Hepatocyte (in vitro differentiated cells): ENCODE measurements at regions not wholly inside any gene's neighbourhood (a gene's known extent, or its start where the extent isn't known, plus 50 kb on each side); places are given as distances from the start of the nearest gene placed in this dataset.

Experiments used
- CTCF ChIP-seq: fragments of 200-600 bp; sonication (generic); IDR thresholded peaks from 2 replicates; pipeline ENCODE4 v1.5.1; 2016; ENCODE audit warnings: antibody characterized with exemption, mild to moderate bottlenecking; ENCODE audit not compliant: poor library complexity
- EZH2 ChIP-seq: fragments of 200-600 bp; sonication (generic); IDR thresholded peaks from 2 replicates; pipeline ENCODE4 v1.6.1; 2016; ENCODE audit warnings: antibody characterized with exemption, mild to moderate bottlenecking, borderline replicate concordance
- EZH2phosphoT487 ChIP-seq: fragments of 200-600 bp; sonication (generic); IDR thresholded peaks from one replicate; pipeline ENCODE4 v1.6.1; 2018; ENCODE audit warnings: antibody characterized with exemption, mild to moderate bottlenecking, low read depth, moderate library complexity; ENCODE audit not compliant: unreplicated experiment, severe bottlenecking

GRCh38 chr11:127411283-127411682 is 410.7 kb upstream of the KIRREL3 start:
- no peak for TF ChIP-seq CTCF
- TF ChIP-seq EZH2, result no peak
- no peak for TF ChIP-seq EZH2phosphoT487
